Activated CD8-positive, alpha-beta T cell treated with anti-CD3 and anti-CD28 coated beads for 36 hours (primary cell): ENCODE measurements at regions not wholly inside any gene's neighbourhood (a gene's known extent, or its start where the extent isn't known, plus 50 kb on each side); places are given as distances from the start of the nearest gene placed in this dataset.

ENCODE experiments used
- ATAC-seq: fragments of 200-7000 bp; cut with Tn5 transposase; one replicate; pipeline ENCODE4 v1.10.0; 2021; ENCODE audit warnings: mild to moderate bottlenecking, moderate library complexity
- CTCF ChIA-PET: fragments of 350-600 bp; sonication (Branson Sonifier 250); formaldehyde crosslinking; loops from one replicate; lab custom pipeline; 2021; ENCODE audit warnings: antibody characterized with exemption; lab: Charles Lee
- POLR2A ChIA-PET: fragments of 350-600 bp; sonication (Branson Sonifier 250); formaldehyde crosslinking; loops from one replicate; lab custom pipeline; 2021; ENCODE audit warnings: antibody characterized with exemption; lab: Charles Lee
- DNase-seq: peaks from one replicate; pipeline ENCODE4 v3.0.0-alpha.2; 2020
- H3K27ac Mint-ChIP-seq: one replicate; pipeline ENCODE4 v1.8.0; 2021; ENCODE audit warnings: mild to moderate bottlenecking, mixed read lengths
- H3K27me3 Mint-ChIP-seq: one replicate; pipeline ENCODE4 v1.8.0; 2021; ENCODE audit warnings: mixed read lengths
- H3K36me3 Mint-ChIP-seq: one replicate; pipeline ENCODE4 v1.8.0; 2021; ENCODE audit warnings: low read depth, mixed read lengths
- H3K4me1 Mint-ChIP-seq: one replicate; pipeline ENCODE4 v1.8.0; 2021; ENCODE audit warnings: low read depth, mixed read lengths
- H3K4me3 Mint-ChIP-seq: one replicate; pipeline ENCODE4 v1.8.0; 2021; ENCODE audit warnings: mild to moderate bottlenecking, moderate library complexity, mixed read lengths
- H3K9me3 Mint-ChIP-seq: one replicate; pipeline ENCODE4 v1.8.0; 2021; ENCODE audit warnings: mixed read lengths
- intact Hi-C: fragments of 100-400 bp; cut with micrococcal nuclease; formaldehyde crosslinking; loops from one replicate; pipeline ENCODE4 v1.10.0; 2022
- TF ChIP-seq, protein P1 (sequence below): fragments of 200-600 bp; IDR thresholded peaks from one replicate; pipeline ENCODE4 v1.8.0; 2022; ENCODE audit warnings: antibody characterized with exemption, mild to moderate bottlenecking

DNA sequence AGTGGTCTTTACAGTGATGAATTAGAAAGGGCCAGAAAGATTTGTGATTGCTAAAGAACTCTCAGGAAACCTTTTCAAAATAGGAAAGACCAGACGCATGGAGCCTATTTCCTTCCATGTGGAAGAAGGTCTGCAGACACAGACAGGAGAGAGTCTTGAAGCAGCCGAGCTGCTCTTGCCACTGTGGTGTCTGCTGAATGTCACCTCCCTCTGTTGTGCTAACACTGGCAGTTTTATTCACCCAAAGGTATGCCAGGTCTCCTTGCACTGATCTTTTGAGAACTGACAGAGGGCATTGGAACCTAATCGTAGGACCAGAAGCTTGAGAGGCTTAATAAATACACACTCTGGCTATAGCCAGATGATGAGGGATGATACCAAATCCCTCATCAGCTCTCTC, 108.7 kb downstream of the SREK1 start:
- ChIA-PET POLR2A (no interaction called here), CTCF (no interaction called here)
- Mint-ChIP-seq H3K4me1 (no peaks in the 10 kb centered on the region), H3K4me3 (no peak overlapping the region), H3K9me3 (no peaks in the 10 kb centered on the region), H3K27ac (no peak overlapping the region), H3K27me3 (no peaks in the 10 kb centered on the region), H3K36me3 (no peaks in the 10 kb centered on the region)
- DNase-seq = no peak
- TF ChIP-seq, protein P1, sequence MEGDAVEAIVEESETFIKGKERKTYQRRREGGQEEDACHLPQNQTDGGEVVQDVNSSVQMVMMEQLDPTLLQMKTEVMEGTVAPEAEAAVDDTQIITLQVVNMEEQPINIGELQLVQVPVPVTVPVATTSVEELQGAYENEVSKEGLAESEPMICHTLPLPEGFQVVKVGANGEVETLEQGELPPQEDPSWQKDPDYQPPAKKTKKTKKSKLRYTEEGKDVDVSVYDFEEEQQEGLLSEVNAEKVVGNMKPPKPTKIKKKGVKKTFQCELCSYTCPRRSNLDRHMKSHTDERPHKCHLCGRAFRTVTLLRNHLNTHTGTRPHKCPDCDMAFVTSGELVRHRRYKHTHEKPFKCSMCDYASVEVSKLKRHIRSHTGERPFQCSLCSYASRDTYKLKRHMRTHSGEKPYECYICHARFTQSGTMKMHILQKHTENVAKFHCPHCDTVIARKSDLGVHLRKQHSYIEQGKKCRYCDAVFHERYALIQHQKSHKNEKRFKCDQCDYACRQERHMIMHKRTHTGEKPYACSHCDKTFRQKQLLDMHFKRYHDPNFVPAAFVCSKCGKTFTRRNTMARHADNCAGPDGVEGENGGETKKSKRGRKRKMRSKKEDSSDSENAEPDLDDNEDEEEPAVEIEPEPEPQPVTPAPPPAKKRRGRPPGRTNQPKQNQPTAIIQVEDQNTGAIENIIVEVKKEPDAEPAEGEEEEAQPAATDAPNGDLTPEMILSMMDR = no peak
- ATAC-seq = no peak
- intact Hi-C loops = no loop called here

DNA sequence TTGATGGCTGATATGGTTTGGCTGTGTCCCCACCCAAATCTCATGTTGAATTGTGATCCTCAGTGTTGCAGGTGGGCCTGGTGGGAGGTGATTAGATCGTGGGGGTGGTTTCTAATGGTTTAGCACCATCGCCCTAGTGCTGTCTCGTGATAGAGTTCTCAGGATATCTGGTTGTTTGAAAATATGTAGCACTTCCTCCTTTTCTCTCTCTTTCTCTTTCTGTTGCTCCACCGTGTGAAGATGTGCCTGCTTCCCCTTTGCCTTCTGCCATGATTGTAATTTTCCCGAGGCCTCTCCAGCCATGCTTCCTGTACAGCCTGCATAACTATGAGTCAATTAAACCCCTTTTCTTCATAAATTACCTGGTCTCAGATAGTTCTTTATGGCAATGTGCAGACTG, 111.6 kb downstream of the SREK1 start:
- CTCF ChIA-PET = no interaction called here
- TF ChIP-seq, protein P1 = no peak
- DNase-seq (no peak), ATAC-seq (no peak)
- H3K27me3 Mint-ChIP-seq = no peaks in the 10 kb centered on the region
- H3K36me3 Mint-ChIP-seq = no peaks in the 10 kb centered on the region
- no peak overlapping the region for H3K27ac Mint-ChIP-seq
- no peaks in the 10 kb centered on the region for H3K4me1 Mint-ChIP-seq
- H3K4me3 Mint-ChIP-seq = no peak overlapping the region
- intact Hi-C loops = no loop called here
- peaks cover 3% of the 10 kb centered on the region for H3K9me3 Mint-ChIP-seq
- POLR2A ChIA-PET = no interaction called here

DNA sequence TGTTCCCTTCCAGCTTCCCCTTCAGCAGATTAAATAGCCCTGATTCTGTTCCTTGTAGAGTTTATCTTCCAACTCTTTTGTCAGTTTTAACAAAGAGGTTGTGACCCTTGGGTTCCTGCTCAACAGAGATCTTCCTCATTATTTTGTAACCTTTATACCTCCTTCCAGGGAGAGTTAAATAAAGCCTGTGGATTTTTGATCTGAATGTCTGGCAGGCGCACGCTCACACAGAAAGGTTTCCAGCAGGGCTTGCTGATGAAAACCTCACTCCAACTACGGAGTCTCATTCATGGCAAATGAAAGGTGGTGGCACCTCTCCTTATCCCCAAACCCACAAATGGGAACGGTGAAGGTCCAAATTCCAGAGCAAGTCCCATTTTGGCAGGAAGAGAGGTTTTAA, 129.0 kb downstream of the SREK1 start:
- no peak for ATAC-seq
- TF ChIP-seq, protein P1 = no peak
- no peak for DNase-seq
- Mint-ChIP-seq H3K36me3 (no peaks in the 10 kb centered on the region), H3K27ac (no peak overlapping the region), H3K27me3 (peaks cover 4% of the 10 kb centered on the region), H3K4me1 (no peaks in the 10 kb centered on the region), H3K9me3 (no peaks in the 10 kb centered on the region), H3K4me3 (no peak overlapping the region)
- ChIA-PET POLR2A (no interaction called here), CTCF (no interaction called here)
- intact Hi-C loops = no loop called here

DNA sequence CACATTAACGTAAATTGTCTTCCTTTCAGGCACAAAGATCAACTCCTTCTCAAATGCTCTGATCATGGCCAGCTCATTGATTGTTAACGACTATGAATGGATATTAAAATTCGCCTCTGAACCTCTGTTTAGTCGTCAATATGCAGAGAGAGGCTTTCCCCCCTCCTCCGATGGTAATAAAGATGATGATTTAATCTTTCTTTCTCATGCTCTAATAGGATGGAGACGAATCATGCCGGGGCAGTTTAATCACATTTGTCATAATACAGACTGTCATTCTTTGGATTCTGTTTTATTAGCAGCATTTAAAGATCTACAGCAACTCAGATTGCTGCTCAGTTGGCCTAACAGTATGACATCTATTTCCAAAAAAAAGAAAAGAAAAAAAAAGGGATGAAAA, 132.9 kb downstream of the SREK1 start:
- CTCF ChIA-PET = interaction anchor here (0.7 kb wide), 1 partner anchor 381 kb away, joined by 3 read pairs; no protein-coding TSS in a partner anchor
- Mint-ChIP-seq H3K36me3 (no peaks in the 10 kb centered on the region), H3K4me3 (no peak overlapping the region), H3K4me1 (no peaks in the 10 kb centered on the region), H3K27ac (no peak overlapping the region), H3K27me3 (peaks cover 4% of the 10 kb centered on the region), H3K9me3 (no peaks in the 10 kb centered on the region)
- ATAC-seq (no peak), DNase-seq (no peak)
- intact Hi-C loops = no loop called here
- TF ChIP-seq, protein P1 = no peak
- POLR2A ChIA-PET = no interaction called here

DNA sequence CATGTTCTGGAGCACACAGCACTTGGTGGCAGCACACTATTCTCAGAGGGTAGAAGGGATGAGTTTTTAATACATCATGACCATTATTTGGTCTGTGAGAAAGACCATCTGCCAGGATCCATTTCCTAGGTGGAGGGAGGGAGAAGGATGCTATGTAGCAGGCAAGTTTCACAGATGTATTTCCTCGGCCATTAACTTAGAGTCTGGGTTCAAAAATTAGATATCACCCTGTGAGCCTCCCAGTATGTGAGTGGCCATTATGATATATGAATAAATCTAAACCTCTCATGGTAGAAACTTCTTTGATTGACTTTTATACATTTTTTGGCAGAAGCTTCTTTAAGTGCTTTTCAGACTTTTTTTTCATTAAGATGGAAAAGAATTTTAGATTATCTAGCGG, 133.9 kb downstream of the SREK1 start:
- no peak for DNase-seq
- no peak for ATAC-seq
- Mint-ChIP-seq H3K9me3 (no peaks in the 10 kb centered on the region), H3K36me3 (no peaks in the 10 kb centered on the region), H3K27ac (no peak overlapping the region), H3K4me1 (no peaks in the 10 kb centered on the region), H3K4me3 (no peak overlapping the region), H3K27me3 (peaks cover 4% of the 10 kb centered on the region)
- intact Hi-C loops = no loop called here
- POLR2A ChIA-PET = no interaction called here
- CTCF ChIA-PET = no interaction called here
- TF ChIP-seq, protein P1 = no peak
